IMR-90 (cell line): ENCODE measurements at regions not wholly inside any gene's neighbourhood (a gene's known extent, or its start where the extent isn't known, plus 50 kb on each side); places are given as distances from the start of the nearest gene placed in this dataset.

ENCODE experiments used
- ATAC-seq: fragments of 200-7000 bp; cut with Tn5 transposase; 2 replicates; pipeline ENCODE4 v1.9.1; 2020; ENCODE audit warnings: low read depth, mild to moderate bottlenecking, moderate library complexity
- BruUV-seq: library from RNA; stranded (reverse); fragments of 400-500 nt; replicated peaks from 2 replicates; lab custom pipeline; 2021; lab: Mats Ljungman, UMichigan
- CTCF ChIA-PET: fragments of 300-600 bp; formaldehyde crosslinking; extraction: SDS; loops from one replicate; lab custom pipeline; 2021; ENCODE audit warnings: antibody characterized with exemption; lab: Yijun Ruan, JAX
- POLR2A ChIA-PET: fragments of 300-600 bp; sonication (Branson Sonifier 250); formaldehyde crosslinking; loops from one replicate; lab custom pipeline; 2022; ENCODE audit warnings: antibody characterized with exemption; ENCODE audit not compliant: unreplicated experiment; lab: Charles Lee
- DNase-seq: peaks from one replicate; pipeline ENCODE4 v3.0.0; 2013
- H2AFZ ChIP-seq: replicated peaks from 2 replicates; pipeline ENCODE3; 2013; ENCODE audit warnings: low read length, mild to moderate bottlenecking; ENCODE audit not compliant: poor library complexity
- H2AK5ac ChIP-seq: 2 replicates; pipeline ENCODE4 v1.6.1; 2013; ENCODE audit warnings: low read depth, low read length, inconsistent platforms
- H2AK9ac ChIP-seq: replicated peaks from 2 replicates; pipeline ENCODE3; 2013; ENCODE audit warnings: mild to moderate bottlenecking, low read depth, low read length, moderate library complexity; ENCODE audit not compliant: poor library complexity
- H2BK120ac ChIP-seq: 2 replicates; pipeline ENCODE4 v1.6.1; 2013; ENCODE audit warnings: low read depth, low read length, inconsistent platforms
- H2BK15ac ChIP-seq: 3 replicates; pipeline ENCODE4 v1.6.1; 2013; ENCODE audit warnings: low read depth, low read length, inconsistent platforms
- H2BK20ac ChIP-seq: 2 replicates; pipeline ENCODE4 v1.6.1; 2013; ENCODE audit warnings: low read depth, mild to moderate bottlenecking, inconsistent platforms, low read length, moderate library complexity
- H2BK5ac ChIP-seq: 2 replicates; pipeline ENCODE4 v1.6.1; 2013; ENCODE audit warnings: mild to moderate bottlenecking, low read depth, low read length, inconsistent platforms; ENCODE audit not compliant: poor library complexity, severe bottlenecking
- H3K14ac ChIP-seq: replicated peaks from 2 replicates; pipeline ENCODE4 v1.6.1; 2013; ENCODE audit warnings: low read depth, low read length, inconsistent platforms
- H3K18ac ChIP-seq: 2 replicates; pipeline ENCODE4 v1.6.1; 2013; ENCODE audit warnings: low read depth, low read length, control low read depth
- H3K23ac ChIP-seq: 2 replicates; pipeline ENCODE4 v1.6.1; 2013; ENCODE audit warnings: low read depth, low read length, inconsistent platforms
- H3K27ac ChIP-seq: 2 replicates; pipeline ENCODE4 v1.5.1; 2013; ENCODE audit warnings: mild to moderate bottlenecking, control low read depth, low read length; ENCODE audit not compliant: insufficient read depth
- H3K27me3 ChIP-seq: 2 replicates; pipeline ENCODE4 v1.6.1; 2013; ENCODE audit warnings: low read length; ENCODE audit not compliant: control insufficient read depth, insufficient read depth
- H3K36me3 ChIP-seq: 2 replicates; pipeline ENCODE4 v1.6.1; 2013; ENCODE audit warnings: low read length, mixed read lengths; ENCODE audit not compliant: control insufficient read depth, insufficient read depth
- H3K4ac ChIP-seq: 2 replicates; pipeline ENCODE4 v1.6.1; 2013; ENCODE audit warnings: low read depth, low read length, inconsistent platforms
- H3K4me1 ChIP-seq: 2 replicates; pipeline ENCODE4 v1.6.1; 2013; ENCODE audit warnings: low read length, mixed read lengths; ENCODE audit not compliant: control insufficient read depth, insufficient read depth
- H3K4me2 ChIP-seq: 2 replicates; pipeline ENCODE4 v1.6.1; 2013; ENCODE audit warnings: low read depth, mild to moderate bottlenecking, control low read depth, low read length, moderate library complexity
- H3K4me3 ChIP-seq: 2 replicates; pipeline ENCODE4 v1.5.1; 2013; ENCODE audit warnings: low read depth, mild to moderate bottlenecking, control low read depth, low read length, moderate library complexity; ENCODE audit not compliant: insufficient read depth
- H3K56ac ChIP-seq: 2 replicates; pipeline ENCODE4 v1.6.1; 2013; ENCODE audit warnings: low read length, inconsistent platforms; ENCODE audit not compliant: insufficient read depth; ENCODE audit errors: extremely low read depth
- H3K79me1 ChIP-seq, 2 experiments: 2 replicates each; pipeline ENCODE4 v1.6.1; 2013; ENCODE audit warnings: low read length in 2 of 2, inconsistent platforms in 1 of 2, low read depth in 1 of 2
- H3K9ac ChIP-seq: 2 replicates; pipeline ENCODE4 v1.6.1; 2013; ENCODE audit warnings: low read depth, low read length, control low read depth
- H3K9me1 ChIP-seq: 2 replicates; pipeline ENCODE4 v1.6.1; 2013; ENCODE audit warnings: low read length, inconsistent platforms; ENCODE audit not compliant: insufficient read depth
- H3K9me3 ChIP-seq: 2 replicates; pipeline ENCODE4 v1.6.1; 2013; ENCODE audit warnings: low read length; ENCODE audit not compliant: control insufficient read depth, insufficient read depth
- H4K20me1 ChIP-seq: 2 replicates; pipeline ENCODE4 v1.6.1; 2013; ENCODE audit warnings: low read length, inconsistent platforms; ENCODE audit not compliant: insufficient read depth
- H4K5ac ChIP-seq: 2 replicates; pipeline ENCODE4 v1.6.1; 2013; ENCODE audit warnings: mild to moderate bottlenecking, low read depth, low read length, control low read depth
- H4K8ac ChIP-seq, 2 experiments: 2 replicates each; pipeline ENCODE4 v1.6.1; 2013; ENCODE audit warnings: low read depth in 2 of 2, low read length in 2 of 2, control low read depth in 1 of 2, inconsistent platforms in 1 of 2
- H4K91ac ChIP-seq: 2 replicates; pipeline ENCODE4 v1.6.1; 2013; ENCODE audit warnings: low read depth, low read length, inconsistent platforms; ENCODE audit not compliant: insufficient read depth
- BHLHE40 ChIP-seq: fragments of 150-350 bp; IDR thresholded peaks from 2 replicates; pipeline ENCODE4 v1.6.1; 2016; ENCODE audit warnings: mild to moderate bottlenecking, low read depth, low read length
- CEBPB ChIP-seq: IDR thresholded peaks from 2 replicates; pipeline ENCODE4 v1.6.1; 2012; ENCODE audit warnings: low read depth, low read length, improper control_type of control experiment
- CHD1 ChIP-seq: IDR thresholded peaks from 2 replicates; pipeline ENCODE4 v1.6.1; 2012; ENCODE audit warnings: low read depth, low read length, improper control_type of control experiment
- FOS ChIP-seq: fragments of 150-350 bp; IDR thresholded peaks from 2 replicates; pipeline ENCODE4 v1.6.1; 2016; ENCODE audit warnings: low read depth, low read length
- MAFK ChIP-seq: IDR thresholded peaks from 2 replicates; pipeline ENCODE4 v1.6.1; 2012; ENCODE audit warnings: low read depth, low read length, improper control_type of control experiment
- MAZ ChIP-seq: IDR thresholded peaks from 2 replicates; pipeline ENCODE4 v1.6.1; 2012; ENCODE audit warnings: low read depth, mild to moderate bottlenecking, low read length, improper control_type of control experiment, moderate library complexity, borderline replicate concordance
- MXI1 ChIP-seq: IDR thresholded peaks from 2 replicates; pipeline ENCODE4 v1.6.1; 2012; ENCODE audit warnings: low read depth, mild to moderate bottlenecking, low read length, moderate library complexity, borderline replicate concordance
- NFE2L2 ChIP-seq: fragments of 150-350 bp; IDR thresholded peaks from 2 replicates; pipeline ENCODE4 v1.6.1; 2016; ENCODE audit warnings: low read depth, mild to moderate bottlenecking, low read length
- POLR2A ChIP-seq: IDR thresholded peaks from 2 replicates; pipeline ENCODE4 v1.6.1; 2012; ENCODE audit warnings: mild to moderate bottlenecking, low read depth, low read length
- RAD21 ChIP-seq: IDR thresholded peaks from 2 replicates; pipeline ENCODE4 v1.6.1; 2012; ENCODE audit warnings: low read length, improper control_type of control experiment
- RCOR1 ChIP-seq: IDR thresholded peaks from 2 replicates; pipeline ENCODE4 v1.6.1; 2012; ENCODE audit warnings: mild to moderate bottlenecking, low read length, improper control_type of control experiment; ENCODE audit not compliant: insufficient replicate concordance
- RFX5 ChIP-seq: IDR thresholded peaks from 2 replicates; pipeline ENCODE4 v1.8.0; 2012; ENCODE audit warnings: low read depth, mild to moderate bottlenecking, low read length, moderate library complexity
- SMC3 ChIP-seq: fragments of 150-350 bp; IDR thresholded peaks from 2 replicates; pipeline ENCODE4 v1.6.1; 2016; ENCODE audit warnings: low read depth, mild to moderate bottlenecking, antibody characterized with exemption, low read length, moderate library complexity
- USF2 ChIP-seq: fragments of 150-350 bp; IDR thresholded peaks from 2 replicates; pipeline ENCODE4 v1.6.1; 2017; ENCODE audit warnings: mild to moderate bottlenecking, antibody characterized with exemption, low read length, low read depth
- WGBS, 2 experiments: methylation state at CpG; one replicate each; pipeline versions ENCODE4 v1.1.5 to v1.1.7; 2013; ENCODE audit warnings: missing lambda C conversion rate in 2 of 2; ENCODE audit not compliant: insufficient read length in 1 of 2; ENCODE audit errors: extremely low coverage in 2 of 2; 5-methylcytosine and 5-hydroxymethylcytosine counted together
- dilution Hi-C: fragments of 300-500 bp; cut with HindIII; formaldehyde crosslinking; loops from one replicate; pipeline ENCODE4 v1.14.3; 2018; ENCODE audit warnings: low sequenced_read_pairs; ENCODE audit not compliant: unreplicated experiment
- in situ Hi-C: fragments of 300-500 bp; cut with MboI; formaldehyde crosslinking; loops from 3 replicates; pipeline ENCODE4 v1.14.3; 2019; ENCODE audit warnings: low sequenced_read_pairs, inconsistent platforms, mixed read lengths
- intact Hi-C: fragments of 100-400 bp; cut with micrococcal nuclease; formaldehyde crosslinking; loops from 2 replicates; pipeline ENCODE4 v1.10.0; 2022
- TF ChIP-seq, protein P1 (sequence below): fragments of 150-350 bp; IDR thresholded peaks from 2 replicates; pipeline ENCODE4 v1.6.1; 2016; ENCODE audit warnings: low read depth, mild to moderate bottlenecking, low read length, moderate library complexity, borderline replicate concordance
- TF ChIP-seq, protein P2 (sequence below): conservative IDR thresholded peaks from 2 replicates; pipeline ENCODE4 v1.5.1; 2012; ENCODE audit warnings: mild to moderate bottlenecking, low read depth, low read length, improper control_type of control experiment

- Histone ChIP-seq H3K4me1 (no peaks in the 10 kb centered on the region), H3K27ac (no peak overlapping the region), H4K8ac (no peak overlapping the region), H3K4ac (no peak overlapping the region), H2BK15ac (no peak overlapping the region), H3K4me3 (no peak overlapping the region), H3K9ac (no peak overlapping the region), H3K56ac (no peak overlapping the region), H2AK9ac (no peak overlapping the region), H3K9me3 (0 out of 2 replicates have a peak, but pooled peaks cover 2% of the 10 kb centered on the region), H3K36me3 (no peaks in the 10 kb centered on the region), H3K14ac (no peak overlapping the region), H2AK5ac (no peak overlapping the region), H4K91ac (no peak overlapping the region), H2BK5ac (no peak overlapping the region), H4K5ac (no peak overlapping the region), H4K20me1 (no peaks in the 10 kb centered on the region), H3K27me3 (no peaks in the 10 kb centered on the region), H2AFZ (no peak overlapping the region), H2BK20ac (no peak overlapping the region), H3K23ac (no peak overlapping the region), H2BK120ac (no peak overlapping the region), H3K4me2 (no peak overlapping the region), H3K18ac (no peak overlapping the region), H3K9me1 (no peaks in the 10 kb centered on the region), H3K79me1 (no peaks in the 10 kb centered on the region)
- WGBS, 2 experiments: 61% methylated on average over 2 of the region's 5 CpGs; no CpG with 5 or more reads in 1 of the 2 experiments
- no TSS peak for BruUV-seq
- ChIA-PET CTCF (no interaction called here), POLR2A (no interaction called here)
- in situ Hi-C loops: no loop called here
- TF ChIP-seq FOS (no peak), CHD1 (no peak), MAZ (no peak), NFE2L2 (no peak), RAD21 (no peak), MXI1 (no peak), POLR2A (no peak), MAFK (no peak), BHLHE40 (no peak), CEBPB (no peak), SMC3 (no peak), USF2 (no peak), RFX5 (no peak), RCOR1 (no peak)
- TF ChIP-seq, protein P1, sequence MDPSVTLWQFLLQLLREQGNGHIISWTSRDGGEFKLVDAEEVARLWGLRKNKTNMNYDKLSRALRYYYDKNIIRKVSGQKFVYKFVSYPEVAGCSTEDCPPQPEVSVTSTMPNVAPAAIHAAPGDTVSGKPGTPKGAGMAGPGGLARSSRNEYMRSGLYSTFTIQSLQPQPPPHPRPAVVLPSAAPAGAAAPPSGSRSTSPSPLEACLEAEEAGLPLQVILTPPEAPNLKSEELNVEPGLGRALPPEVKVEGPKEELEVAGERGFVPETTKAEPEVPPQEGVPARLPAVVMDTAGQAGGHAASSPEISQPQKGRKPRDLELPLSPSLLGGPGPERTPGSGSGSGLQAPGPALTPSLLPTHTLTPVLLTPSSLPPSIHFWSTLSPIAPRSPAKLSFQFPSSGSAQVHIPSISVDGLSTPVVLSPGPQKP: no peak
- TF ChIP-seq, protein P2, sequence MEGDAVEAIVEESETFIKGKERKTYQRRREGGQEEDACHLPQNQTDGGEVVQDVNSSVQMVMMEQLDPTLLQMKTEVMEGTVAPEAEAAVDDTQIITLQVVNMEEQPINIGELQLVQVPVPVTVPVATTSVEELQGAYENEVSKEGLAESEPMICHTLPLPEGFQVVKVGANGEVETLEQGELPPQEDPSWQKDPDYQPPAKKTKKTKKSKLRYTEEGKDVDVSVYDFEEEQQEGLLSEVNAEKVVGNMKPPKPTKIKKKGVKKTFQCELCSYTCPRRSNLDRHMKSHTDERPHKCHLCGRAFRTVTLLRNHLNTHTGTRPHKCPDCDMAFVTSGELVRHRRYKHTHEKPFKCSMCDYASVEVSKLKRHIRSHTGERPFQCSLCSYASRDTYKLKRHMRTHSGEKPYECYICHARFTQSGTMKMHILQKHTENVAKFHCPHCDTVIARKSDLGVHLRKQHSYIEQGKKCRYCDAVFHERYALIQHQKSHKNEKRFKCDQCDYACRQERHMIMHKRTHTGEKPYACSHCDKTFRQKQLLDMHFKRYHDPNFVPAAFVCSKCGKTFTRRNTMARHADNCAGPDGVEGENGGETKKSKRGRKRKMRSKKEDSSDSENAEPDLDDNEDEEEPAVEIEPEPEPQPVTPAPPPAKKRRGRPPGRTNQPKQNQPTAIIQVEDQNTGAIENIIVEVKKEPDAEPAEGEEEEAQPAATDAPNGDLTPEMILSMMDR: no peak
- dilution Hi-C loops: no loop called here
- DNase-seq (no peak), ATAC-seq (no peak)
- intact Hi-C loops: no loop called here
Observed at GRCh38 chr2:7552825-7553570, 635.8 kb downstream of the RNF144A start.
